Activated CD8-positive, alpha-beta T cell treated with anti-CD3 and anti-CD28 coated beads, Interleukin-2, amount 10 ng/mL, durations not matched to agents 7 days and 5 days (primary cell): ENCODE measurements at regions not wholly inside any gene's neighbourhood (a gene's known extent, or its start where the extent isn't known, plus 50 kb on each side); places are given as distances from the start of the nearest gene placed in this dataset.

Experiments used
- ATAC-seq: fragments of 150-1000 bp; cut with Tn5 transposase; one replicate; pipeline ENCODE4 v1.10.0; 2021; ENCODE audit warnings: moderate library complexity
- CTCF ChIA-PET: fragments of 350-600 bp; sonication (Branson Sonifier 250); formaldehyde crosslinking; loops from one replicate; lab custom pipeline; 2021; ENCODE audit warnings: antibody characterized with exemption; lab: Charles Lee
- POLR2A ChIA-PET: fragments of 350-600 bp; sonication (Branson Sonifier 250); formaldehyde crosslinking; loops from one replicate; lab custom pipeline; 2021; ENCODE audit warnings: antibody characterized with exemption; lab: Charles Lee
- DNase-seq: peaks from one replicate; pipeline ENCODE4 v3.0.0-alpha.2; 2020
- H3K27ac Mint-ChIP-seq: one replicate; pipeline ENCODE4 v1.8.0; 2021; ENCODE audit warnings: mild to moderate bottlenecking, mixed read lengths
- H3K27me3 Mint-ChIP-seq: one replicate; pipeline ENCODE4 v1.8.0; 2021; ENCODE audit warnings: low read depth, mixed read lengths
- H3K36me3 Mint-ChIP-seq: one replicate; pipeline ENCODE4 v1.8.0; 2021; ENCODE audit warnings: low read depth, mixed read lengths
- H3K4me1 Mint-ChIP-seq: one replicate; pipeline ENCODE4 v1.8.0; 2021; ENCODE audit warnings: low read depth, mixed read lengths
- H3K4me3 Mint-ChIP-seq: one replicate; pipeline ENCODE4 v1.8.0; 2021; ENCODE audit warnings: mild to moderate bottlenecking, mixed read lengths
- H3K9me3 Mint-ChIP-seq: one replicate; pipeline ENCODE4 v1.8.0; 2022; ENCODE audit warnings: mixed read lengths; ENCODE audit not compliant: insufficient read depth

- no peak for ATAC-seq
- no peak for DNase-seq
- ChIA-PET POLR2A (no interaction called here), CTCF (no interaction called here)
- no peak overlapping the region for H3K27ac Mint-ChIP-seq
- H3K4me3 Mint-ChIP-seq, result no peak overlapping the region
- H3K36me3 Mint-ChIP-seq, result no peaks in the 10 kb centered on the region
- peaks cover 2% of the 10 kb centered on the region for H3K27me3 Mint-ChIP-seq
- no peaks in the 10 kb centered on the region for H3K9me3 Mint-ChIP-seq
- peaks cover 4% of the 10 kb centered on the region for H3K4me1 Mint-ChIP-seq
These were observed 343.6 kb downstream of the SPRY1 start for GRCh38 chr4:123740236-123740635.

GRCh38 chr4:123741906-123742305 is 345.3 kb downstream of the SPRY1 start:
- DNase-seq, result no peak
- ChIA-PET CTCF (no interaction called here), POLR2A (no interaction called here)
- Mint-ChIP-seq H3K27ac (no peak overlapping the region), H3K4me1 (peaks cover 4% of the 10 kb centered on the region), H3K36me3 (no peaks in the 10 kb centered on the region), H3K27me3 (peaks cover 6% of the 10 kb centered on the region), H3K4me3 (no peak overlapping the region), H3K9me3 (no peaks in the 10 kb centered on the region)
- ATAC-seq, result no peak

GRCh38 chr4:123743848-123744247 is 347.3 kb downstream of the SPRY1 start:
- Mint-ChIP-seq H3K4me3 (no peak overlapping the region), H3K36me3 (no peaks in the 10 kb centered on the region), H3K9me3 (no peaks in the 10 kb centered on the region), H3K27ac (no peak overlapping the region), H3K27me3 (peaks cover 8% of the 10 kb centered on the region), H3K4me1 (peaks cover 4% of the 10 kb centered on the region)
- CTCF ChIA-PET, result no interaction called here
- no peak for ATAC-seq
- DNase-seq, result no peak
- POLR2A ChIA-PET, result no interaction called here

GRCh38 chr4:123744664-123745290 is 348.2 kb downstream of the SPRY1 start:
- DNase-seq (no peak), ATAC-seq (no peak)
- Mint-ChIP-seq H3K27ac (no peak overlapping the region), H3K9me3 (no peaks in the 10 kb centered on the region), H3K27me3 (peaks cover 8% of the 10 kb centered on the region), H3K36me3 (no peaks in the 10 kb centered on the region), H3K4me1 (peaks cover 4% of the 10 kb centered on the region), H3K4me3 (peak overlapping the region; percentile 32)
- ChIA-PET POLR2A (no interaction called here), CTCF (no interaction called here)

- Mint-ChIP-seq H3K9me3 (no peaks in the 10 kb centered on the region), H3K4me3 (no peak overlapping the region), H3K4me1 (peaks cover 4% of the 10 kb centered on the region), H3K36me3 (no peaks in the 10 kb centered on the region), H3K27me3 (peaks cover 6% of the 10 kb centered on the region), H3K27ac (no peak overlapping the region)
- ChIA-PET POLR2A (no interaction called here), CTCF (no interaction called here)
- DNase-seq (no peak), ATAC-seq (no peak)
These were observed 350.4 kb downstream of the SPRY1 start for GRCh38 chr4:123747016-123747415.

GRCh38 chr4:123748806-123749205 is 352.2 kb downstream of the SPRY1 start:
- no peaks in the 10 kb centered on the region for H3K36me3 Mint-ChIP-seq
- H3K27ac Mint-ChIP-seq, result no peak overlapping the region
- ChIA-PET POLR2A (no interaction called here), CTCF (no interaction called here)
- ATAC-seq (no peak), DNase-seq (no peak)
- no peak overlapping the region for H3K4me3 Mint-ChIP-seq
- no peaks in the 10 kb centered on the region for H3K9me3 Mint-ChIP-seq
- H3K27me3 Mint-ChIP-seq, result peaks cover 6% of the 10 kb centered on the region
- H3K4me1 Mint-ChIP-seq, result peaks cover 4% of the 10 kb centered on the region

DNA sequence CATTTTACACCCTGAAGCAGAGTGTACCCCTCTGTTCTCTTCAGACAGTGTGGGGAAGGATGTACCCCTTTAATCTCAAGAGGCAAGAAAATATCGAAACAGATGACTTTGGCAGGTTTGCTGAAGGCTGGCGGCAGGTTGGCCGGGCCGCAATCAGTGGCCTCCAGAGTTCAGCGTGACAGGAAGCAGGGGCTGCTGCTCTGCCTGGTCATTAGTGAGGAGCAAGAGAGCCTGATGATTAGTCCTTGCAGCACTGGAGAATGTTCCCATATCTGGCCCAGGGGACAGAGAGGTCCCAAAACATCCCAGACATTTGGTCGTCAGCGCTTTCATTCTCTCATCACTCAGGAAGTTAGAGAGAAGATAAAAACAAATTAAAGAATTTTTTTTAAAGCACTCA is 352.8 kb downstream of the SPRY1 start:
- ChIA-PET CTCF (no interaction called here), POLR2A (no interaction called here)
- ATAC-seq (no peak), DNase-seq (no peak)
- Mint-ChIP-seq H3K4me1 (peaks cover 4% of the 10 kb centered on the region), H3K36me3 (no peaks in the 10 kb centered on the region), H3K27me3 (peaks cover 6% of the 10 kb centered on the region), H3K9me3 (no peaks in the 10 kb centered on the region), H3K4me3 (no peak overlapping the region), H3K27ac (no peak overlapping the region)

DNA sequence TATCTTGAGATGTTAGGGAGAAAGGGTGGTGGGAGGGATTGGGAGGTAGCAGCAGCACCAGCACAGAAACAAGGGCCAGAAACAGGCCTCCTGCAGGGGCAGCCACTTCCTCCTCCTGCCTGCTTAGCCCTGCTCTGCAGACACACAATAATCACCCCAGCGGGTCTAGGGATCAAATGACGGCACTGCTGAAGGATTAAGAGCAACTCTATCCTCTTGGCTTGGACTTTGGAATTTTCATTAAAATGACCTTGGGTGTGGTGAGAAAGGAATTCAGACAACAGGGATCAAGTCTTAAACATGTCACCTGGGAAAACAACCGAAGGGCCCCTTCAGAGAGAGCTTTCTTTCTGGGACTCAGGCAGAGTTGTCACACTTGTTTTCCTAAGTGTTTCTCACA is 353.4 kb downstream of the SPRY1 start:
- Mint-ChIP-seq H3K9me3 (no peaks in the 10 kb centered on the region), H3K27me3 (peaks cover 8% of the 10 kb centered on the region), H3K4me3 (no peak overlapping the region), H3K27ac (no peak overlapping the region), H3K36me3 (no peaks in the 10 kb centered on the region), H3K4me1 (peaks cover 1% of the 10 kb centered on the region)
- ChIA-PET CTCF (no interaction called here), POLR2A (no interaction called here)
- DNase-seq, result no peak
- no peak for ATAC-seq

DNA sequence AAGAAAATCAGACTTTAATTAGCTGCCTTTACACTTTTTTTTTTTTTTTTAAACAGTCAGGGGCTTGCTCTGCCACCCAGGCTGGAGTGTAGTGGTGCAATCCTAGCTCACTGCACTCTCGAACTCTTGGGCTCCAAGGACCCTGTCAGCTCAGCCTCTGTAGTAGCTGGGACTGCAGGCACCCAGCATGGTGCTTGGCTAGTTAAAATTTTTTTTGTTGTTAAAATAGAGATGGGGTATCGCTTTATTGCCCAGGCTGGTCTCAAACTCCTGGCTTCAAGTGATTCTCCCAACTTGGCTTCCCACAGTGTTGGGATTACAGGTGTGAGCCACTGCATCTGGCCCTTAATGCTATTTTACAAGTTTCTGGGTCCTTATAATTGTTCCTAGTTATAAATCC is 359.1 kb downstream of the SPRY1 start:
- Mint-ChIP-seq H3K4me3 (no peak overlapping the region), H3K27ac (no peak overlapping the region), H3K9me3 (no peaks in the 10 kb centered on the region), H3K36me3 (no peaks in the 10 kb centered on the region), H3K27me3 (peaks cover 13% of the 10 kb centered on the region), H3K4me1 (no peaks in the 10 kb centered on the region)
- CTCF ChIA-PET, result interaction anchor here (1.1 kb wide), 1 partner anchor 20 kb away, joined by 3 read pairs; no protein-coding TSS in a partner anchor
- no peak for DNase-seq
- POLR2A ChIA-PET, result no interaction called here
- ATAC-seq, result no peak

DNA sequence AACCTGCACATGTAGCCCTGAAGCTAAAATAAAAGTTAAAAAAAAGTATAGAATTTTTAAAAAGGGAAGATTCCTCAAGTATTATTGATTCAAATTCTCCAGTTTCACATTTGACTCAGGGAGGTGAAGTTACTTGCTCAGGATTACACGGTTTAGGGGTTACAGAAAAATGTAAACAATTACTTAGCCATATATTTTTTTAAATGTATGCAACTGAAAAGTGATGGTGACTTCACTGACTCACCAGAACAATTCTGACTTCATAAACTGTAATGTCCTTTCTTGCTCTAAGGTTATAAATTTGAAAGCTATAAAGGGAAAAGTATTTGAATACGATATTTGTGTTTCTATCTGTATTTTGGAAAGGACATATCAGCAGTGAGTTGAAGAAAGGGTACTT is 371.2 kb downstream of the SPRY1 start:
- Mint-ChIP-seq H3K27ac (no peak overlapping the region), H3K4me3 (no peak overlapping the region), H3K9me3 (no peaks in the 10 kb centered on the region), H3K4me1 (no peaks in the 10 kb centered on the region), H3K27me3 (peaks cover 9% of the 10 kb centered on the region), H3K36me3 (no peaks in the 10 kb centered on the region)
- CTCF ChIA-PET, result no interaction called here
- no peak for DNase-seq
- POLR2A ChIA-PET, result no interaction called here
- ATAC-seq, result no peak

DNA sequence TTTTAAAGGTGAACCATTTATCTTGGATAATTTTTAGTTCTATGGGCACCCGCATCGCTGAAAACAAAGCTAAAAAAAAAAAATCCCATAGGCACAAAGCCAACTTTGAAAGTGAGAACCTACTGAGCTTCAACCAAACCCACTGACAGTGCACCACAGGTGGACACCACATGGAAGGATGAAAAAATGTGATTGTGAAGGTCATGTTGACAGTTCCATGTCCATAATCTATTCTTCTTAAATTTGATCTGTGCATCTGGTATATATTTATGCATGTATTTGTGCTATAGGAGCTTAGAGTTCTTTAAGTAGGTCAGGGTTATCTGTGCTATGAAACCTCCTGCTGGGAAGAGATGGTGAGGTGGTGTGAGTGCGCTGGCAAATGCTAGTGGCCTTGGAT is 374.3 kb downstream of the SPRY1 start:
- no peak overlapping the region for H3K27ac Mint-ChIP-seq
- ATAC-seq, result no peak
- POLR2A ChIA-PET, result no interaction called here
- H3K4me1 Mint-ChIP-seq, result no peaks in the 10 kb centered on the region
- H3K36me3 Mint-ChIP-seq, result no peaks in the 10 kb centered on the region
- DNase-seq, result no peak
- H3K27me3 Mint-ChIP-seq, result peaks cover 11% of the 10 kb centered on the region
- no peaks in the 10 kb centered on the region for H3K9me3 Mint-ChIP-seq
- CTCF ChIA-PET, result no interaction called here
- no peak overlapping the region for H3K4me3 Mint-ChIP-seq

DNA sequence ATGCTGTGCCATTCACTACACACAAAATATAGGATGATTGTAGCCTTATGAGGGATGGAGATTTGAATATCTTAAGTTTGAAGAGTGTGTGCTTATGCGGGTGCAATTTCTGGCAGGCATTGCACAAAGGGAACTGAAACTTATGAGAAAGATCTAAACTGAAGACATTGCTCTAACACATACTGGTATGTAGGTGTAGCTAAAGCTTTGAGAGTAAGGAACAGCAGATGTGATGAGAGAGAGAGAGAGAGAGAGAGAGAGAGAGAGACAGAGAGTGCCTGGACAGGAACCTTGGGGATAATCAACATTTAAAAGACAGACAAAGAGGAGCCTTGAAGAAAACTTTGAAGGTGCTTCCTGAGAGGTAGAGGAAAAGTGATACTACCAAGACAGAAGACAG is 379.7 kb downstream of the SPRY1 start:
- no peak overlapping the region for H3K27ac Mint-ChIP-seq
- H3K27me3 Mint-ChIP-seq, result peaks cover 10% of the 10 kb centered on the region
- no peaks in the 10 kb centered on the region for H3K9me3 Mint-ChIP-seq
- DNase-seq (no peak), ATAC-seq (no peak)
- H3K4me1 Mint-ChIP-seq, result no peaks in the 10 kb centered on the region
- H3K36me3 Mint-ChIP-seq, result no peaks in the 10 kb centered on the region
- H3K4me3 Mint-ChIP-seq, result no peak overlapping the region
- CTCF ChIA-PET, result no interaction called here
- POLR2A ChIA-PET, result no interaction called here

DNA sequence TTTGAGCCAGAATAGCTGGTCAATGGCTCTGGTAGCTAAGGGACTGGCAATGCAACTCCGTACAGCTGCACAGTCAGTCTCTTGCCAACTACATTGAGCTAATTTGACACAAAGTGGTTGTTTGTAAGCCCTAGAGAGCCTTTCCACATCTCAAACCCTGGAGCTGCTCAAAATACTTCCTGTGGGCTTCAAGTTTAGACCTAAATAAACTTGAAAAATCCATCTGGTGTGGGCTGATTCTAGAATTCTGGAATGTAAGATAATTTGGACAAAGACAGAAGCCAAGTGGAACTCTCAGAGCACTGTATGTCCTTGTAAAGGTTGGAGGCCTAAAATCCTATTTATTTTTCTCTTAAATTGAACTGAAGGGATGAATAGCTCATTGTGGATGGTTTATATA is 380.8 kb downstream of the SPRY1 start:
- CTCF ChIA-PET, result interaction anchor here (0.7 kb wide), 1 partner anchor 61 kb away, joined by 3 read pairs; no protein-coding TSS in a partner anchor
- ATAC-seq (no peak), DNase-seq (no peak)
- Mint-ChIP-seq H3K36me3 (no peaks in the 10 kb centered on the region), H3K27ac (no peak overlapping the region), H3K9me3 (no peaks in the 10 kb centered on the region), H3K4me1 (no peaks in the 10 kb centered on the region), H3K4me3 (no peak overlapping the region), H3K27me3 (peaks cover 12% of the 10 kb centered on the region)
- POLR2A ChIA-PET, result no interaction called here
